ENCODE measurements at regions not wholly inside any gene's neighbourhood (a gene's known extent, or its start where the extent isn't known, plus 50 kb on each side); places are given as distances from the start of the nearest gene placed in this dataset.

- TF ChIP-seq CTCF (IDR thresholded peaks at IDR 0.05) (no peak), POLR2A (IDR thresholded peaks at IDR 0.05) (no peak)
These were observed 592.7 kb downstream of the USP25 start for GRCh38 chr21:16322454-16322853.

All from prostate gland (tissue), 2 donors.